ENCODE measurements at regions not wholly inside any gene's neighbourhood (a gene's known extent, or its start where the extent isn't known, plus 50 kb on each side); places are given as distances from the start of the nearest gene placed in this dataset.

DNA sequence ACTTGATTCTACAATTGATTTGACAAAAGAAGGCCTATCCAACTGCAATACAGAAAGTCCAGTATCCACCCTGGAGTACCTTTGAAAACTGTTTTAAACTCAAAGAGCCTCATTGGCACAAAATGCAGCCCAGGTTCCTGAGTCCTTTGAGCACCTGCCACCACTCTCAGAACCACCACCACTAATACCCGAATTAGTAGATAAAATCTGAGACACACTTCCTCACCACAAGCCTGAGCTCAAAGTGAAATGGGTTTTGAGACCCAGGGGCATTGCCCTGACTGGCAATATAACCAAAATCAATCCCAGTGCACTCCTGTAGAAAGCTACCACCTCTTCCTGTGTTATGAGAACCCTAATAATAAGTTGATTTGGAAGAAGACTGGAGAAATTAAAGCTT, 215.7 kb downstream of the CSNK2A3 start:
- DNase-seq (ENCODE audit: low read depth): no peak

DNA sequence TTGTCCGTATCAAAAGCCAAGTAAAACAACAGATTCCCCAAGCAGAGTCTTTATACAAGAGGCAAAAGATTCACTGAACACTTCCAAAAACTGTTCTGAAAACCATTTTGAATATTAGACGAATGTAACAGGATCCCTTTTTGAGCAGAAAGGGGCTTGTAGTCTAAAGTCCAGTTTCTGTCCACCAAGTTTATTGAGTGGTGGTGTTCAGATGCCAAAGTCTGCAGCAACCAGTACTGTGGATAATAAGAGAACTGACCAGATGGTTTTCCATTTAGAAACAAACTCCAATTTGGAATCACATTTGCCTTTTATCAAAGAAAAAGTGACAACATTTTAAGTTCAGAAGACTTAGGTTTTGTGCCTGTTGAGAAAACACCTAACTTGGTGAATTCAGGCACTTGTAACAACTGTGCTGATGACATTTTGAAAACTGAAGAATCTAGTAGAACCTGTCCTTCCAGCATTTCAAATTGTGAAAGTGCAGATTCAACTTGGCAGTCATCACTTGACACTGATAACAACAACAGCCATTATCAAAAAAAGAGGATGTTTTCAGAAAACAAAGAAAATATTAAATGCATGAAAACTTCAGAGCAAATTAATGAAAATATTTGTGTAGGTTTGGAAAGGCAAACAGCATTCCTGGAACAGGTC, 217.1 kb downstream of the CSNK2A3 start:
- no peak for DNase-seq (ENCODE audit: low read depth)

DNA sequence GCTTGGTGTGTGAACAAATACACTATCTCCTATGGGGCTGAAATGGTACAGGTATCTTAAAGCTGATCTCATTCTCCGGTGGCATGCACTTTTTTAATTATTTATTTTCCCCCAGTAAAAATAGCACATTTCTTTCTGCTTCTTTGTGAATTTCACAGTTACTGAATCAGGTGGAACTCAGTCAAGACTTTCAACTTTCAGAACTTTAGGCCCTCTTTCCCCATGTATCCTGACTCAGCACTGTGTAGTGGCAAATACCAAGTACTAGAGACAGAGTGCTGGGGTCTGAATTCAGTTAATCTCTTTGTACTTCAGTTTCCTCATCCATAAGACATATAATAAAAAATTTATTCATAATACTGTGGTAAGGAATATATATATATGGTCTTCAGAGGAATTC, 223.9 kb downstream of the CSNK2A3 start:
- no peak for DNase-seq (ENCODE audit: low read depth)

DNA sequence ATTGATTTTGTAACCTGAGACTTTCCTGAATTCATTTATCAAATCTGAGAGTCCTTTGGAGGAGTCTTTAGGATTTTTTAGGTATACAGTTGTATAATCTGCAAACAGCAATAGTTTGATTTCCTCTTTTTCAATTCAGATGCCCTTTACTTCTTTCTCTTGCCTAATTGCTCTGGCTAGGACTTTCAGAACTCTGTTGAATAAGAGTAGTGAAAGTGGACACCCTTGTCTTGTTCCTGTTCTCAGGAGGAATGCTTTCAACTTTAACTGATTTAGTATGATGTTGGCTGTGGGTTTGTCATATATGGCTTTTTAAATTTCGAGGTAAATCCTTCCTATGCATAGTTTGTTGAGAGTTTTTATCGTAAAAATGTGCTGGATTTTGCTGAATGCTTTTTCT, 227.4 kb downstream of the CSNK2A3 start:
- DNase-seq (ENCODE audit: low read depth): no peak

- DNase-seq (ENCODE audit: low read depth): no peak
These were observed 230.3 kb downstream of the CSNK2A3 start for GRCh38 chr11:11122749-11123148.

- DNase-seq (ENCODE audit: low read depth): no peak
These were observed 233.1 kb downstream of the CSNK2A3 start for GRCh38 chr11:11119917-11120316.

DNA sequence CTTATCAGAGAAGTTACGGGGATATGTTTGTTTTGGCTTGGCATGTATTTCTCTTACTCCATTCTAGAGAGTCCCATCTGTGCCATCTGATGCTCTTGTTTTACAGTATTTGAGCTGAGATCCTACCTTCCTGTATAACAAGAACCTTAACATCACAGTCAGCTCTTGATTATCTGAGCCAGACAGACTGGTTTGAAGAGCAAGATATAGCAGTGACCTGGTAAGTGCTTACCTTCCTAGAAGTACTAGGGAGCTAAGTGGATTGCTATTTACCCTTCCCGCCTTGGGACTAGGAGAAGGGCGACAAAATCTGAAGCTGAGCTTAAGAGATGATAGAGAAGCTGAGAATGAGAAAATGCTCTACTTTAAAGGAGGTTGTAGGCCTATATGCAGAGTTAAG, 235.3 kb downstream of the CSNK2A3 start:
- DNase-seq (ENCODE audit: low read depth): no peak

- DNase-seq (ENCODE audit: low read depth): no peak
These were observed 237.6 kb downstream of the CSNK2A3 start for GRCh38 chr11:11115475-11115874.

GRCh38 chr11:11113626-11114025, 239.4 kb downstream of the CSNK2A3 start:
- no peak for DNase-seq (ENCODE audit: low read depth)

DNA sequence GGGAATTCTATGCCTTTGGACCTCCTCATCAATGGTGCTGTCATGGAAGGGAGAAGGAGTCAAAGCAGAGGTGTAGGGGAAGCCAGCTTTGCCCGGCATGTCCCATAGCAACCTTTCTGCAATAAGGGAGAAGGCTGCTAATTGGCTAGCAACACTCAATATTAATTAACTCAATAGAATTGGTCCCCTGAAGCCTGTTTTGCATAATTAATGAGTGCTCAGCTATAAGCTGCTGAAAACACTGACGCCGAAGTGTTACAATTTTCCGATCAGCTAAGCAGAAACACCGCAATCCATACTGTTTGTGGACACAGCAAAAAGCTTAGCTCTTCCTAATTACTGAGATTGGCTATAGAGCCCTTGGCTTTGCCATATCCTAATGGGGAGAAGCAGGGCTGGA, 245.0 kb downstream of the CSNK2A3 start:
- DNase-seq (ENCODE audit: low read depth): no peak

- DNase-seq (ENCODE audit: low read depth): no peak
These were observed 245.8 kb downstream of the CSNK2A3 start for GRCh38 chr11:11107076-11107723.

GRCh38 chr11:11105361-11105760, 247.5 kb upstream of the ZBED5 start:
- DNase-seq (ENCODE audit: low read depth): no peak

GRCh38 chr11:11095831-11096723, 238.2 kb upstream of the ZBED5 start:
- no peak for DNase-seq (ENCODE audit: low read depth)

DNA sequence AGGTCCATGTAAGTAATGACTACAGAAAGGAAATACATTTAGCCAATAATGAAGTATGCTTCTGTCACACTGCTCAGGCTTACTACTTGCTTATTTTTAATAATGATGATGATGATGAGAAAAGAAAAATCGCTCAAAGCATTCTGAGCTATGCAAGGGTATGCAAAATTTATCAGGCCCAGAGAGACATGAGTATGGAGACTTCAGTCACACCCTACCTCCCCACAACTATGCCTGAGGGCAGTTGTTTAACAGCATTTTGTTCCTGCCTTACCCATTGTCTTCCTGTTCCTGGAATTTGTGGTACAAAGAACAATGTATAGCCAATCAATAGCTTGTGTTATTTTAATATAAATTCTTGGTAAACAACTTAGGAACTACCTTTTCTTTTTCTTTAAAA, 232.6 kb upstream of the ZBED5 start:
- no peak for DNase-seq (ENCODE audit: low read depth)

DNA sequence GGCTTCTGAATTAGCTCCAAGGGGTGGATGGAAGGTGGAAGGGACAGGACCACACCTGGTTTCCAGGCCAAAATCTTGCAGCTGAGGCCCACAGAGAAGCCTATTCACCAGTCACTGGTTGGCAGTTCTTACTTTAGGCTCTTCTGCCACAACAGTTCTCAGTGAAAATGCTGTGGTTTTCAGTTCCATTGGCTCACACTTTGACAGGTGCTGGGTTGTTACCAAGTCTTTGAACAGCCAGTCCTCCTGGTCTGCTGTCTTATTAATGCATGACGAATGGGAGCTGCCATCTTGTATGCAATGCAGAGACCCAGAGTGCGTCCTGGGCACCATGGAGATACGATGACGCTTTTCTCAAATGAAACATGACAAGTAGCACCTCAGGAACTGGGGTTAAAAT, 232.0 kb upstream of the ZBED5 start:
- no peak for DNase-seq (ENCODE audit: low read depth)

- no peak for DNase-seq (ENCODE audit: low read depth)
These were observed 229.1 kb upstream of the ZBED5 start for GRCh38 chr11:11086979-11087378.

GRCh38 chr11:11085580-11085979, 227.7 kb upstream of the ZBED5 start:
- DNase-seq (ENCODE audit: low read depth): no peak

DNA sequence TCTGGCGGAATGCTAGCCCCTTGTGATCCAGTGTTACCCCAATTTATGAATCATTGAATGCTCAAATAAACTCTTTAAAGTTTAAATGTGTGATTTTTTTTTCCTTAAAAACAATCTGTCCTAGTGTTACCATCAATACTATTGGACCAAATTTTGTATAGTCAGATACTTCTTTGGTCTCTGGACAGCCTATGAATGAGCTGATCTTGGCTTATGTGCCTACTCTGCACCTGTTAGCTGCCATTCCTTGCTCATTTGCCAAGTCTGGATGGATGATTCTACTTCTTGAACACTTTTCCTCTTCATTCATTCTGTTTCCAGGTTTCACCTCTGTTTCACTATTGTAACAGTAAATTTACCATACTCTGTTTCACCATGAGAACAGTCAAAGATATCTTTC, 226.5 kb upstream of the ZBED5 start:
- DNase-seq (ENCODE audit: low read depth): no peak

DNA sequence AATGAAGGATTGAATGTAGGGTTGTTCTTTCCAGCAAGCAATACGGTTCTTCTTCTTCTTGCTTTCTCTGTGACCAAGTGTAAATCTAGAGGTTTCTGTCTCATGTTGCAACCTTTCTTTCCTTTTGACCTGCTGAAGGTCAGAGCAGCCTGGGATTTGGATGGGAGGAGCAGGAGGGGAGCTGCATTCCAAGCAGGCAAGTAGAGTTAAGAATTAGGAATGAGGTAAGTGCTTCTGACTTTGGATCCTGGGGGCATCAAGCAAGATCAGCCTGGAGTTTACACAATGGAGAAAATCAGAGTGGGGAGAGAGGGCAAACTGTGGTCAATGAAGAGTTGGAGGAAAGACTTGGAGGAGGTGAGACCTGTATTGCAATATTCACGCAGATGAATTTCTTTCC, 225.6 kb upstream of the ZBED5 start:
- no peak for DNase-seq (ENCODE audit: low read depth)

DNA sequence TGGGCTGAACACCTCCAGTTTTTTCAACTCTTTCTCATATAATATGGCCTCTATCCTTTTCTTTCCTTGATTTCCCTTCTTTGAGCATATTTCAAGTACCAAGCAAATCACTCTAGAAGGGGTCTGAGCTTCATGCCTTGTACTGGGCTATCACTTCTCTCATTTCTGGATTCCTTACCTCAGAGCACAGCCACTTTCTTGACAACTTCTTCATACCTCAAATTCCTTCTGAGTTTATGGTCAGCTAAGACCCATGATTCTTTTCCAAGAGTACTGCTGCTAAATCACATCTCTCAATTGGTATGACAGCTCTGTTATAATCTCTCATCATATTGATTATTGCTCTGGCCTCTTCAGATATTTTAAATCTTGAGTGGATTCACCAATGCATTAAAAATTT, 224.8 kb upstream of the ZBED5 start:
- no peak for DNase-seq (ENCODE audit: low read depth)

DNA sequence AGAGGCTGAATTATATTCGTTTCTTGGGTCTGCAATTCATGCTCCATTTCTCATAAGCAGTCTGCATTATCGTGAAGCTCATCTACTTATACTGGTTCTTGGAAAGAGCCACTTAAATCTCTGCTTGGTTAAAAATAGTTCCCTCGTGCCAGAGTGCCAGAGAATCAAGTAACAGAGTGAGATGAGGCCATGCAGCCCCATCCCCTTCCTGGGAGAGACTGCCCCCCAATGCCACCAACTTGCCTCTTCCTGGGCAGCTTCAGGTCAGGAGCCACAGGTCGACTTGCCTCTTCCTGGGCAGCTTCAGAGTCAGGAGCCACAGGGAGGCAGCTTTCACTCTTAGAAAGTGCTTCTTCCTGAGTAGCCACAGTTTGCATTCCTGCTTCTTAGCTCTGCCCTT, 223.9 kb upstream of the ZBED5 start:
- no peak for DNase-seq (ENCODE audit: low read depth)

DNA sequence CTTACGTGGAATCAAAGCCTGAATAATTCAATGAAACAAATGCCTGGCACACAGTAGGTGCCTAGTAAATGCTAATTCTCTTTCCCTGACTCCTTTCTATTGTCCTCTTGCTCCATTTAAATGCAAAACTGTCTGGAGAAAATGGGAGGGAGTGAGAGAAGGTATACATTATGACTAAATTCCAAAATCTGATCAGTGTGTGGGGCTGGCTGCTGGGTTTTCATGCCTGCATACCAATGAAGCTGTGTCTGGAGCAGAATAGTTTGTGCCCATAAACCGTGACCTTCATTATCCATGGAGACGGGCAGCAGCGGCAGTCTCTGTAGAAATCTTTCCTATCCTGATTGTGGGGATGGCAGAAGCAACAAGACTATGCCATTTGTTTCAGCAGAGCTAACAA, 223.4 kb upstream of the ZBED5 start:
- no peak for DNase-seq (ENCODE audit: low read depth)

Data from HS-27A (cell line).